Calu3 (cell line): ENCODE measurements at regions not wholly inside any gene's neighbourhood (a gene's known extent, or its start where the extent isn't known, plus 50 kb on each side); places are given as distances from the start of the nearest gene placed in this dataset.

Source experiments
- BruUV-seq: library from RNA; stranded (reverse); fragments of 400-500 nt; replicated peaks from 2 replicates; lab custom pipeline; 2021; lab: Mats Ljungman, UMichigan
- CTCF ChIA-PET: fragments of 300-600 bp; sonication (Branson Sonifier 250); formaldehyde crosslinking; loops from one replicate; lab custom pipeline; 2022; ENCODE audit warnings: antibody characterized with exemption; lab: Charles Lee
- DNase-seq: peaks from one replicate; pipeline ENCODE4 v3.0.0; 2022
- H3K27ac Mint-ChIP-seq: one replicate; pipeline ENCODE4 v1.8.0; 2022; ENCODE audit warnings: mixed read lengths; ENCODE audit not compliant: unreplicated experiment
- H3K27me3 Mint-ChIP-seq: one replicate; pipeline ENCODE4 v1.8.0; 2022; ENCODE audit warnings: mixed read lengths; ENCODE audit not compliant: unreplicated experiment
- H3K36me3 Mint-ChIP-seq: one replicate; pipeline ENCODE4 v1.8.0; 2022; ENCODE audit warnings: mild to moderate bottlenecking, moderate library complexity, mixed read lengths; ENCODE audit not compliant: insufficient read depth, unreplicated experiment
- H3K4me1 Mint-ChIP-seq: one replicate; pipeline ENCODE4 v1.8.0; 2022; ENCODE audit warnings: mild to moderate bottlenecking, low read depth, mixed read lengths; ENCODE audit not compliant: unreplicated experiment
- H3K4me3 Mint-ChIP-seq: one replicate; pipeline ENCODE4 v1.8.0; 2022; ENCODE audit warnings: mild to moderate bottlenecking, low read depth, moderate library complexity, mixed read lengths; ENCODE audit not compliant: unreplicated experiment
- H3K9me3 Mint-ChIP-seq: one replicate; pipeline ENCODE4 v1.8.0; 2022; ENCODE audit warnings: low read depth, mixed read lengths; ENCODE audit not compliant: unreplicated experiment
- intact Hi-C: fragments of 100-400 bp; cut with micrococcal nuclease; formaldehyde crosslinking; loops from one replicate; pipeline ENCODE4 v1.10.0; 2022; ENCODE audit not compliant: unreplicated experiment
- TF ChIP-seq, protein P1 (sequence below): fragments of 200-600 bp; IDR thresholded peaks from one replicate; pipeline ENCODE4 v1.8.0; 2022; ENCODE audit warnings: antibody characterized with exemption; ENCODE audit not compliant: unreplicated experiment

DNA sequence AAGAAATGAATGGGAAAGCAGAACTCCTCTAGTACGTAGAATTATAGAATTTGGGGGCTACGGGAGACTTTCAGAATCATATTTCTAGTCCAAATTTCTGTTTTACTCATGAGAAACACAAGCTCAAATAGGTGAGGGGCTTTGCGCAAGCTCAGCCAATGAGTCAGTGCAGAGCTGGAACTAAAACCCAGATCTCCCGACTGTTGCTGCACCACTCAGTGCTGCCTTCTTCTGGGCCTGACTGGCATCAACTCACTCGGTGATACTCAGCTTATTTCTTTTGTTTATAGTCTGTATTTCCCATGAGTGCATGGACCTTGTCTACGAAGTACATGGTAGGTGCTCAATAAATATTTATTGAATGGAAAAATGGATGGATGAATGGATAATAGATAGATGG lies 280.2 kb downstream of the CDK5RAP2 start:
- CTCF ChIA-PET = interaction anchor here (0.5 kb wide), 1 partner anchor 1816 kb away, joined by 3 read pairs; no protein-coding TSS in a partner anchor
- Mint-ChIP-seq H3K4me1 (no peaks in the 10 kb centered on the region), H3K36me3 (no peaks in the 10 kb centered on the region), H3K27ac (no peak overlapping the region), H3K27me3 (peaks cover 20% of the 10 kb centered on the region), H3K4me3 (no peak overlapping the region), H3K9me3 (no peaks in the 10 kb centered on the region)
- no TSS peak for BruUV-seq
- TF ChIP-seq, protein P1, sequence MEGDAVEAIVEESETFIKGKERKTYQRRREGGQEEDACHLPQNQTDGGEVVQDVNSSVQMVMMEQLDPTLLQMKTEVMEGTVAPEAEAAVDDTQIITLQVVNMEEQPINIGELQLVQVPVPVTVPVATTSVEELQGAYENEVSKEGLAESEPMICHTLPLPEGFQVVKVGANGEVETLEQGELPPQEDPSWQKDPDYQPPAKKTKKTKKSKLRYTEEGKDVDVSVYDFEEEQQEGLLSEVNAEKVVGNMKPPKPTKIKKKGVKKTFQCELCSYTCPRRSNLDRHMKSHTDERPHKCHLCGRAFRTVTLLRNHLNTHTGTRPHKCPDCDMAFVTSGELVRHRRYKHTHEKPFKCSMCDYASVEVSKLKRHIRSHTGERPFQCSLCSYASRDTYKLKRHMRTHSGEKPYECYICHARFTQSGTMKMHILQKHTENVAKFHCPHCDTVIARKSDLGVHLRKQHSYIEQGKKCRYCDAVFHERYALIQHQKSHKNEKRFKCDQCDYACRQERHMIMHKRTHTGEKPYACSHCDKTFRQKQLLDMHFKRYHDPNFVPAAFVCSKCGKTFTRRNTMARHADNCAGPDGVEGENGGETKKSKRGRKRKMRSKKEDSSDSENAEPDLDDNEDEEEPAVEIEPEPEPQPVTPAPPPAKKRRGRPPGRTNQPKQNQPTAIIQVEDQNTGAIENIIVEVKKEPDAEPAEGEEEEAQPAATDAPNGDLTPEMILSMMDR = no peak
- intact Hi-C loops = no loop called here
- no peak for DNase-seq

DNA sequence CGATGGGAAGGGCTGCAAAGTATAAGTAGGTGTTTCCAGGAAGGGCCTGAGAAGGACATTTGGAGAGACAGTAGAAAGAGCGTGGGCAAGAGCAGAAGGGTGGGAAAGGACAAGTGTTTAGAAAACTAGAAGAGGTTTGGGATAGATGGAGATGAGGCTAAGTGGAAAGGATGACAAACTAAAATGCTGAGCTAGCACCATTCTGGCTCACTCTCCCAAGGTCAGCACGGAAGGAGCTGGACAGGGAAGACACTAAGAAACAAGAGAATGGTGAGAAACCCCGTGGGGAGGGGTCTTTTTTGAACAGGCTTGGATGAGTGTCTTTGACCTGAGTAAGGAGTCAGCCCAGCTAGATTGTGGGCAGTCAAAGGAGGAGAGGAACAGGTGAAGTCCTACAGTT lies 286.0 kb downstream of the CDK5RAP2 start:
- no peaks in the 10 kb centered on the region for H3K36me3 Mint-ChIP-seq
- no peaks in the 10 kb centered on the region for H3K4me1 Mint-ChIP-seq
- CTCF ChIA-PET = no interaction called here
- peaks cover 20% of the 10 kb centered on the region for H3K27me3 Mint-ChIP-seq
- DNase-seq = no peak
- H3K4me3 Mint-ChIP-seq = no peak overlapping the region
- TF ChIP-seq, protein P1 = no peak
- no peak overlapping the region for H3K27ac Mint-ChIP-seq
- BruUV-seq = no TSS peak
- intact Hi-C loops = no loop called here
- H3K9me3 Mint-ChIP-seq = no peaks in the 10 kb centered on the region

DNA sequence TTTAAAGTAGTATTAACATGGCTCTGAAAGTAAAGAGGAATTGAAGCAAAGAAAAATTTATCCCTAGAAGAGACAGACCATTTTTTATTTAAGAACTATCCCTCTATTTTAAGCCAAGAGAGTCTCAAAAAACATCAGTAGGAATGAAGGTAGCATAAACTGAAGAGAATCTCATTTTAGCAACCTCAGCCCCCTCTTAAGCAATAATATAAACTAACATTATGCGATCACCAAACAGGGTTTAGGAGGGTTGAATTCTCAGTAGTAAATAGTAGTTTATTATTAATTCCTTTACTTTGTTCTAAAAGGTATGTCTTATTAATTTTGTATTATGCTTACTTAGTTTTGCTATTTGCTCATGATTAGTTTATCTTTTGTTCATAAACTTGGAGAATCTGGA lies 287.4 kb downstream of the CDK5RAP2 start:
- CTCF ChIA-PET = no interaction called here
- no peaks in the 10 kb centered on the region for H3K9me3 Mint-ChIP-seq
- intact Hi-C loops = no loop called here
- H3K27ac Mint-ChIP-seq = no peak overlapping the region
- no TSS peak for BruUV-seq
- H3K4me3 Mint-ChIP-seq = no peak overlapping the region
- H3K36me3 Mint-ChIP-seq = no peaks in the 10 kb centered on the region
- H3K27me3 Mint-ChIP-seq = peaks cover 20% of the 10 kb centered on the region
- no peaks in the 10 kb centered on the region for H3K4me1 Mint-ChIP-seq
- TF ChIP-seq, protein P1 = no peak
- DNase-seq = no peak

DNA sequence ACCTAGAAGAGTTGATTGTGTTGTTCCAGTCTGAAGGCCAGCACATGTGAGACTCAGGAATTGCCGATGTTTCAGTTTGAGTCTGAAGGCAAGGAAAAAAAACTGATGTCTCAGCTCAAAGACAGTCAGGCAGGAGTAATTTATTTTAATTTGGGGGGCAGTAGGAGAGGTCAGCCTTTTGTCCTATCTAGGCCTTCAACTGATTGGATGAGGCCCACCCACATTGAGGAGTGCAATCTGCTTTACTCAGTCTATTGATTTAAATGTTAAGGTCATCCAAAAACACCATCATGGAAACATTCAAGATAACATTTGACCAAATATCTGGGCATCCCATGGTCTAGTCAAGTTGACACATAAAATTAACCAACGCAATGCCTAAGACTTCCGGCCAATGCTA lies 288.9 kb downstream of the CDK5RAP2 start:
- intact Hi-C loops = no loop called here
- TF ChIP-seq, protein P1 = no peak
- no peaks in the 10 kb centered on the region for H3K4me1 Mint-ChIP-seq
- CTCF ChIA-PET = no interaction called here
- no peaks in the 10 kb centered on the region for H3K36me3 Mint-ChIP-seq
- no peak overlapping the region for H3K27ac Mint-ChIP-seq
- no TSS peak for BruUV-seq
- peaks cover 13% of the 10 kb centered on the region for H3K27me3 Mint-ChIP-seq
- no peak for DNase-seq
- H3K4me3 Mint-ChIP-seq = no peak overlapping the region
- H3K9me3 Mint-ChIP-seq = no peaks in the 10 kb centered on the region
